H1 (cell line): ENCODE measurements at regions not wholly inside any gene's neighbourhood (a gene's known extent, or its start where the extent isn't known, plus 50 kb on each side); places are given as distances from the start of the nearest gene placed in this dataset.

Source experiments
- CTCF ChIA-PET: fragments of 300-600 bp; sonication (Branson Sonifier 250); formaldehyde crosslinking; loops from one replicate; lab custom pipeline; 2021; ENCODE audit not compliant: partially characterized antibody; lab: Charles Lee
- POLR2A ChIA-PET: fragments of 300-600 bp; sonication (Branson Sonifier 250); formaldehyde crosslinking; loops from one replicate; lab custom pipeline; 2021; ENCODE audit warnings: inconsistent platforms; ENCODE audit not compliant: partially characterized antibody; lab: Charles Lee
- DNase-seq, 2 experiments: peaks; one replicate each; pipeline versions ENCODE4 v3.0.0 to v3.0.0-alpha.2; 2010 to 2022; ENCODE audit warnings: low spot score in 2 of 2, low read depth in 1 of 2, mixed read lengths in 1 of 2
- FAIRE-seq: peaks from 2 replicates; lab custom pipeline; 2011; peaks lifted over from hg19 to GRCh38; lab: Jason Lieb, UNC
- H2AFZ ChIP-seq: 2 replicates; pipeline ENCODE4 v1.8.1; 2012; ENCODE audit warnings: low read length, inconsistent platforms
- H2AK5ac ChIP-seq: 2 replicates; pipeline ENCODE4 v1.6.1; 2013; ENCODE audit warnings: low read depth, low read length
- H2BK120ac ChIP-seq: replicated peaks from 2 replicates; pipeline ENCODE3; 2013; ENCODE audit warnings: low read depth, low read length, inconsistent platforms
- H2BK12ac ChIP-seq: 2 replicates; pipeline ENCODE4 v1.6.1; 2013; ENCODE audit warnings: low read depth, low read length
- H2BK15ac ChIP-seq: 2 replicates; pipeline ENCODE4 v1.6.1; 2013; ENCODE audit warnings: low read length
- H2BK20ac ChIP-seq: 2 replicates; pipeline ENCODE4 v1.6.1; 2013; ENCODE audit warnings: low read length
- H2BK5ac ChIP-seq: 2 replicates; pipeline ENCODE4 v1.6.1; 2013; ENCODE audit warnings: low read depth, low read length
- H3K14ac ChIP-seq: 2 replicates; pipeline ENCODE4 v1.6.1; 2013; ENCODE audit warnings: inconsistent platforms; ENCODE audit not compliant: insufficient read length
- H3K18ac ChIP-seq: 2 replicates; pipeline ENCODE4 v1.6.1; 2013; ENCODE audit warnings: low read length; ENCODE audit errors: extremely low read depth
- H3K23ac ChIP-seq: 2 replicates; pipeline ENCODE4 v1.6.1; 2013; ENCODE audit warnings: inconsistent platforms; ENCODE audit not compliant: insufficient read length
- H3K23me2 ChIP-seq: 2 replicates; pipeline ENCODE4 v1.6.1; 2013; ENCODE audit warnings: low read depth, low read length
- H3K27ac ChIP-seq: 2 replicates; pipeline ENCODE4 v1.6.1; 2011; ENCODE audit warnings: low read depth, low read length, inconsistent platforms
- H3K27me3 ChIP-seq, 4 experiments: replicated peaks in 1 of 4; 1 replicate in 1 of 4; 2 replicates in 3 of 4; pipeline versions ENCODE4 v1.6.1 to v1.8.1; 2011 to 2013; ENCODE audit warnings: low read length in 3 of 4, mild to moderate bottlenecking in 3 of 4, inconsistent platforms in 2 of 4, mixed read lengths in 2 of 4, moderate library complexity in 1 of 4; ENCODE audit not compliant: control insufficient read depth in 3 of 4, insufficient read depth in 3 of 4; ENCODE audit errors: extremely low read depth in 1 of 4
- H3K36me3 ChIP-seq, 4 experiments: 2 replicates each; pipeline versions ENCODE4 v1.6.1 to v1.8.1; 2011 to 2013; ENCODE audit warnings: mild to moderate bottlenecking in 4 of 4, low read length in 3 of 4, moderate library complexity in 2 of 4, control low read depth in 1 of 4, inconsistent platforms in 1 of 4; ENCODE audit not compliant: insufficient read depth in 4 of 4, control insufficient read depth in 2 of 4
- H3K4ac ChIP-seq: replicated peaks from 2 replicates; pipeline ENCODE3; 2013; ENCODE audit warnings: low read length, low read depth, mixed read lengths, inconsistent platforms; ENCODE audit not compliant: insufficient read length
- H3K4me1 ChIP-seq, 4 experiments: replicated peaks in 1 of 4; 1 replicate in 1 of 4; 2 replicates in 3 of 4; pipeline versions ENCODE4 v1.6.1 to v1.8.1; 2011 to 2013; ENCODE audit warnings: low read length in 3 of 4, inconsistent platforms in 2 of 4, mixed read lengths in 1 of 4; ENCODE audit not compliant: insufficient read depth in 4 of 4, control insufficient read depth in 3 of 4
- H3K4me2 ChIP-seq, 2 experiments: 2 replicates each; pipeline versions ENCODE4 v1.6.1 to v1.8.1; 2011 to 2013; ENCODE audit warnings: low read depth in 2 of 2, low read length in 2 of 2, control low read depth in 1 of 2, inconsistent platforms in 1 of 2, mild to moderate bottlenecking in 1 of 2; ENCODE audit not compliant: insufficient read depth in 1 of 2
- H3K4me3 ChIP-seq, 4 experiments: fragments of 200-600, 300-600 bp in 1 of 4; sonication (generic), shearing (Covaris generic), sonication (Bioruptor Twin) in 1 of 4; 2 replicates each; pipeline versions ENCODE4 v1.5.1 to v1.8.1; 2011 to 2016; ENCODE audit warnings: low read length in 4 of 4, low read depth in 3 of 4, control low read depth in 2 of 4, inconsistent platforms in 2 of 4, mild to moderate bottlenecking in 2 of 4, mixed read lengths in 1 of 4, moderate library complexity in 1 of 4; ENCODE audit not compliant: insufficient read depth in 2 of 4; ENCODE audit errors: extremely low read depth in 1 of 4
- H3K56ac ChIP-seq: replicated peaks from 2 replicates; pipeline ENCODE3; 2013; ENCODE audit warnings: low read depth, mild to moderate bottlenecking, mixed read lengths, low read length, inconsistent platforms; ENCODE audit not compliant: insufficient read length
- H3K79me1 ChIP-seq: 2 replicates; pipeline ENCODE4 v1.6.1; 2013; ENCODE audit warnings: low read depth, low read length, control low read depth
- H3K79me2 ChIP-seq, 2 experiments: 2 replicates each; pipeline versions ENCODE4 v1.6.1 to v1.8.1; 2012 to 2013; ENCODE audit warnings: low read length in 2 of 2, mild to moderate bottlenecking in 2 of 2, inconsistent platforms in 1 of 2; ENCODE audit not compliant: insufficient read depth in 2 of 2, control insufficient read depth in 1 of 2
- H3K9ac ChIP-seq, 4 experiments: replicated peaks in 1 of 4; 1 replicate in 1 of 4; 2 replicates in 3 of 4; pipeline versions ENCODE4 v1.6.1 to v1.8.1; 2011 to 2013; ENCODE audit warnings: low read depth in 3 of 4, low read length in 3 of 4, control low read depth in 2 of 4, mild to moderate bottlenecking in 2 of 4, moderate library complexity in 2 of 4, inconsistent platforms in 1 of 4; ENCODE audit errors: extremely low read depth in 1 of 4
- H3K9me3 ChIP-seq, 2 experiments: 2 replicates each; pipeline versions ENCODE4 v1.6.1 to v1.8.1; 2012 to 2013; ENCODE audit warnings: mild to moderate bottlenecking in 2 of 2, moderate library complexity in 2 of 2, control low read depth in 1 of 2, inconsistent platforms in 1 of 2, low read depth in 1 of 2, low read length in 1 of 2, mixed read lengths in 1 of 2; ENCODE audit not compliant: insufficient read depth in 2 of 2
- H4K20me1 ChIP-seq, 2 experiments: replicated peaks in 1 of 2; 2 replicates each; pipeline versions ENCODE3 to v1.8.1; 2011 to 2013; ENCODE audit warnings: inconsistent platforms in 2 of 2, low read length in 2 of 2, mild to moderate bottlenecking in 1 of 2; ENCODE audit not compliant: insufficient read depth in 2 of 2, control insufficient read depth in 1 of 2
- H4K5ac ChIP-seq: 2 replicates; pipeline ENCODE4 v1.6.1; 2013; ENCODE audit warnings: low read length, low read depth, mixed read lengths, inconsistent platforms; ENCODE audit not compliant: insufficient read length
- H4K8ac ChIP-seq: 2 replicates; pipeline ENCODE4 v1.8.0; 2013; ENCODE audit warnings: mild to moderate bottlenecking, moderate library complexity, low read length, inconsistent platforms; ENCODE audit not compliant: insufficient read depth; ENCODE audit errors: extremely low read depth
- H4K91ac ChIP-seq: replicated peaks from 2 replicates; pipeline ENCODE3; 2013; ENCODE audit warnings: low read length, mixed read lengths, inconsistent platforms; ENCODE audit not compliant: insufficient read length
- ASH2L ChIP-seq: fragments of 200-600, 300-600 bp; sonication (generic); IDR thresholded peaks from one replicate; pipeline ENCODE4 v1.7.1; 2017; ENCODE audit warnings: low read length
- EZH2 ChIP-seq: fragments of 200-600 bp; sonication (generic); IDR thresholded peaks from 2 replicates; pipeline ENCODE4 v1.7.1; 2012; ENCODE audit warnings: low read depth, mild to moderate bottlenecking, moderate library complexity, low read length, inconsistent platforms; ENCODE audit not compliant: severe bottlenecking
- KDM5A ChIP-seq: fragments of 200-600 bp; IDR thresholded peaks from 2 replicates; pipeline ENCODE4 v1.7.1; 2012; ENCODE audit warnings: mild to moderate bottlenecking, low read length, inconsistent platforms, mixed read lengths
- POU5F1 ChIP-seq: IDR thresholded peaks from 2 replicates; pipeline ENCODE4 v1.6.1; 2011; ENCODE audit warnings: low read depth, mild to moderate bottlenecking, low read length, moderate library complexity
- SAP30 ChIP-seq: fragments of 300-600 bp; sonication (generic); IDR thresholded peaks from 2 replicates; pipeline ENCODE4 v1.7.1; 2012; ENCODE audit warnings: low read length, moderate library complexity, mild to moderate bottlenecking, inconsistent platforms; ENCODE audit not compliant: insufficient read depth, insufficient replicate concordance
- TEAD4 ChIP-seq: IDR thresholded peaks from 2 replicates; pipeline ENCODE4 v1.6.1; 2012; ENCODE audit warnings: low read depth, low read length, inconsistent platforms, mixed read lengths
- YY1 ChIP-seq: IDR thresholded peaks from 2 replicates; pipeline ENCODE4 v1.6.1; 2011; ENCODE audit warnings: low read depth, mild to moderate bottlenecking, low read length
- WGBS, 2 experiments: shearing (Covaris generic) in 1 of 2; methylation state at CpG; one replicate each; pipeline versions ENCODE4 v1.1.6 to v1.1.7; 2013 to 2015; ENCODE audit warnings: low lambda C conversion rate in 2 of 2, mixed read lengths in 2 of 2, inconsistent platforms in 1 of 2, low coverage in 1 of 2, missing lambda C conversion rate in 1 of 2; ENCODE audit not compliant: insufficient replicate concordance in 2 of 2, insufficient coverage in 1 of 2, insufficient read length in 1 of 2; ENCODE audit errors: extremely low coverage in 1 of 2, missing lambda C conversion rate in 1 of 2; 5-methylcytosine and 5-hydroxymethylcytosine counted together
- TF ChIP-seq, protein P1 (sequence below): IDR thresholded peaks from 2 replicates; pipeline ENCODE4 v1.6.1; 2011; ENCODE audit warnings: low read depth, mild to moderate bottlenecking, low read length; ENCODE audit not compliant: insufficient read depth

DNA sequence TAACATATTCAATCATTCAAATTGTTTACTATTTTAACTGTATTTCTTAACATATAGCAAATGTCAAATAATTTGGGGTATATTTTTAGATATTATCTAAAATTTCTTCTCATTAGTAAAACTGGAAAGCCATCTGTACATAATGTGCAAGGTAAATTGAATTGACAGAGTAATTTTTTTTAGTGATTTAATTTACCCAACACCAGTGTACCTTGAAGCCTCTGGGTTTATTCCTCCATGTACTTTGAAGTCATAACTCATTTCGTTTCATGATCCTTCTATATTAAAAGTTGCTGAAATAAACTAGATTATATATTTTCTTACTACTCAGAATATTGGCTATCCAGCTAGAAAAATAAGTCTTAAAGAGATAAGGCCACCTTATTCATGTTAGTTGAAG, 674.9 kb downstream of the PRR16 start:
- H3K27me3 ChIP-seq, result no peaks in the 10 kb centered on the region
- no peak overlapping the region for H2BK12ac ChIP-seq
- H3K27ac ChIP-seq, result no peak overlapping the region
- H3K23ac ChIP-seq, result no peak overlapping the region
- no peak overlapping the region for H3K56ac ChIP-seq
- FAIRE-seq (no peak), DNase-seq (no peak)
- no peaks in the 10 kb centered on the region for H3K4me1 ChIP-seq
- no peaks in the 10 kb centered on the region for H3K79me2 ChIP-seq
- no peaks in the 10 kb centered on the region; a peak in 2 of 4 replicates for H3K9me3 ChIP-seq
- H3K36me3 ChIP-seq, result no peaks in the 10 kb centered on the region
- H3K4ac ChIP-seq, result no peak overlapping the region
- no peak overlapping the region for H3K18ac ChIP-seq
- H3K23me2 ChIP-seq, result no peaks in the 10 kb centered on the region
- H2BK15ac ChIP-seq, result no peak overlapping the region
- H2BK5ac ChIP-seq, result no peak overlapping the region
- no peak overlapping the region for H3K9ac ChIP-seq
- no peak overlapping the region for H4K8ac ChIP-seq
- H2BK120ac ChIP-seq, result no peak overlapping the region
- TF ChIP-seq ASH2L, result no peak
- no peak for TF ChIP-seq YY1
- no peak for TF ChIP-seq POU5F1
- TF ChIP-seq TEAD4, result no peak
- TF ChIP-seq SAP30, result no peak
- no peak for TF ChIP-seq KDM5A
- no peak for TF ChIP-seq EZH2
- TF ChIP-seq, protein P1, sequence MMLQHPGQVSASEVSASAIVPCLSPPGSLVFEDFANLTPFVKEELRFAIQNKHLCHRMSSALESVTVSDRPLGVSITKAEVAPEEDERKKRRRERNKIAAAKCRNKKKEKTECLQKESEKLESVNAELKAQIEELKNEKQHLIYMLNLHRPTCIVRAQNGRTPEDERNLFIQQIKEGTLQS, result no peak
- H3K79me1 ChIP-seq, result no peaks in the 10 kb centered on the region
- H3K14ac ChIP-seq, result no peak overlapping the region
- ChIA-PET CTCF (no interaction called here), POLR2A (no interaction called here)
- no peak overlapping the region for H3K4me2 ChIP-seq
- no peak overlapping the region for H3K4me3 ChIP-seq
- H2AFZ ChIP-seq, result no peak overlapping the region
- H4K91ac ChIP-seq, result no peak overlapping the region
- no peak overlapping the region for H2AK5ac ChIP-seq
- H2BK20ac ChIP-seq, result no peak overlapping the region
- no peak overlapping the region for H4K5ac ChIP-seq
- WGBS, 2 experiments, result 83% methylated on average over 1 of the region's 1 CpG; no CpG with 5 or more reads in 1 of the 2 experiments
- H4K20me1 ChIP-seq, result no peaks in the 10 kb centered on the region
